OCI-LY7 (cell line): ENCODE measurements at regions not wholly inside any gene's neighbourhood (a gene's known extent, or its start where the extent isn't known, plus 50 kb on each side); places are given as distances from the start of the nearest gene placed in this dataset.

Source experiments
- CTCF ChIP-seq: fragments of 200-600 bp; sonication (generic); conservative IDR thresholded peaks from 2 replicates; pipeline ENCODE4 v1.5.1; 2014; ENCODE audit warnings: mild to moderate bottlenecking, antibody characterized with exemption, low read length, moderate library complexity, mixed read lengths
- EZH2phosphoT487 ChIP-seq: fragments of 200-600 bp; sonication (generic); IDR thresholded peaks from 2 replicates; pipeline ENCODE4 v1.6.1; 2018; ENCODE audit warnings: low read depth, borderline replicate concordance, mild to moderate bottlenecking, mixed run types, antibody characterized with exemption, low read length, moderate library complexity, mixed read lengths

- TF ChIP-seq CTCF (no peak), EZH2phosphoT487 (no peak)
Observed at GRCh38 chr13:24091080-24091479, 69.4 kb upstream of the SPATA13 start.
